OCI-LY1 (cell line): ENCODE measurements at regions not wholly inside any gene's neighbourhood (a gene's known extent, or its start where the extent isn't known, plus 50 kb on each side); places are given as distances from the start of the nearest gene placed in this dataset.

Source experiments
- H2AFZ ChIP-seq: fragments of 200-600 bp; sonication (generic), shearing (Covaris generic); 2 replicates; pipeline ENCODE4 v1.6.0; 2014; ENCODE audit warnings: antibody characterized with exemption, mild to moderate bottlenecking, low read length
- H3F3A ChIP-seq: fragments of 200-600 bp; sonication (generic), shearing (Covaris generic); 2 replicates; pipeline ENCODE4 v1.6.0; 2014; ENCODE audit warnings: mild to moderate bottlenecking, antibody characterized with exemption, low read length, moderate library complexity; ENCODE audit not compliant: insufficient read depth
- H3K27ac ChIP-seq: fragments of 200-600 bp; sonication (generic); 2 replicates; pipeline ENCODE4 v1.5.1; 2014; ENCODE audit warnings: low read length, mixed run types, mild to moderate bottlenecking, low read depth; ENCODE audit not compliant: poor library complexity, severe bottlenecking
- H3K27me3 ChIP-seq: fragments of 200-600 bp; sonication (generic); 2 replicates; pipeline ENCODE4 v1.6.0; 2014; ENCODE audit warnings: antibody characterized with exemption, mild to moderate bottlenecking, low read length, moderate library complexity; ENCODE audit not compliant: insufficient read depth
- H3K36me3 ChIP-seq: fragments of 200-600 bp; sonication (generic); 2 replicates; pipeline ENCODE4 v1.6.1; 2014; ENCODE audit warnings: mild to moderate bottlenecking, antibody characterized with exemption, low read length, moderate library complexity, mixed read lengths; ENCODE audit not compliant: insufficient read depth
- H3K4me1 ChIP-seq: fragments of 200-600 bp; sonication (generic); 2 replicates; pipeline ENCODE4 v1.5.1; 2014; ENCODE audit warnings: mild to moderate bottlenecking, low read length, moderate library complexity; ENCODE audit not compliant: insufficient read depth, severe bottlenecking
- H3K4me2 ChIP-seq: fragments of 200-600 bp; sonication (generic), shearing (Covaris generic); 2 replicates; pipeline ENCODE4 v1.6.1; 2014; ENCODE audit warnings: low read length
- H3K4me3 ChIP-seq: fragments of 200-600 bp; sonication (generic); 2 replicates; pipeline ENCODE4 v1.5.1; 2014; ENCODE audit warnings: low read length, low read depth, mild to moderate bottlenecking, mixed read lengths; ENCODE audit not compliant: poor library complexity, severe bottlenecking
- H3K79me2 ChIP-seq: fragments of 200-600 bp; shearing (Covaris generic); 2 replicates; pipeline ENCODE4 v1.6.1; 2016; ENCODE audit warnings: mixed run types, low read length, mixed read lengths; ENCODE audit not compliant: insufficient read depth
- H3K9ac ChIP-seq: fragments of 200-600 bp; sonication (generic), shearing (Covaris generic); 2 replicates; pipeline ENCODE4 v1.6.1; 2014; ENCODE audit warnings: mild to moderate bottlenecking, low read length, mixed read lengths
- H3K9me2 ChIP-seq: fragments of 200-600 bp; sonication (generic), shearing (Covaris generic); 2 replicates; pipeline ENCODE4 v1.6.1; 2014; ENCODE audit warnings: low read depth, mild to moderate bottlenecking, low read length, mixed read lengths
- H3K9me3 ChIP-seq: fragments of 200-600 bp; shearing (Covaris generic); 2 replicates; pipeline ENCODE4 v1.6.1; 2014; ENCODE audit warnings: low read length, mixed read lengths
- H4K20me1 ChIP-seq: fragments of 200-600 bp; sonication (generic), shearing (Covaris generic); 2 replicates; pipeline ENCODE4 v1.6.0; 2016; ENCODE audit warnings: mild to moderate bottlenecking, low read length; ENCODE audit not compliant: insufficient read depth
- EZH2 ChIP-seq: fragments of 200-600 bp; sonication (generic), shearing (Covaris generic); IDR thresholded peaks from 2 replicates; pipeline ENCODE4 v1.8.0; 2017; ENCODE audit warnings: borderline replicate concordance, mixed run types, mild to moderate bottlenecking, antibody characterized with exemption, low read length, moderate library complexity, mixed read lengths
- TF ChIP-seq, protein P1 (sequence below): fragments of 200-600 bp; sonication (generic), shearing (Covaris generic); IDR thresholded peaks from 2 replicates; pipeline ENCODE4 v1.5.1; 2017; ENCODE audit warnings: mild to moderate bottlenecking, antibody characterized with exemption, low read length, moderate library complexity, mixed read lengths

DNA sequence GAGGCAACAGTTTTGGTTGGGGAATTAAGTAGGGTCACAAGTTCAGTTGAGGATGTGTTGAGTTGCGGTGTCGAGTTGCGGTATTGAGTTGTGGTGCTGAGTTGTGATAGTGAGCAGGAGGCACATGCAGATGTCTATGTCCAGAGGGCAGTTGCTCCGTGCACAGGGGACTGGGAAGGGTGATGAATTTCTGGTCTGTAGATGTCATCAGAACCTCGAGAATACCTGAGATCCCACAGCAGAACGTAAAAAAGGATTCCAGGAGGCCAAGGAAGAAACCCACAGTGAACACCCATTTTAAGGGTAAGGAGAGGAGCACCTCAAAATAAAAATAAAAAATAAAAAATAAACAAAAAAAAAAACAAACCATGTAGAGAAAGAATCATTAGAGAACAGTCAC is 354.4 kb upstream of the ARGLU1 start:
- no peak overlapping the region for H3K4me3 ChIP-seq
- no peaks in the 10 kb centered on the region for H3K9me3 ChIP-seq
- no peaks in the 10 kb centered on the region for H3K79me2 ChIP-seq
- H3K9ac ChIP-seq: no peak overlapping the region
- H3K27ac ChIP-seq: no peak overlapping the region
- H3K36me3 ChIP-seq: no peaks in the 10 kb centered on the region
- no peak overlapping the region for H2AFZ ChIP-seq
- H3F3A ChIP-seq: no peaks in the 10 kb centered on the region
- H3K9me2 ChIP-seq: no peaks in the 10 kb centered on the region
- peaks cover 18% of the 10 kb centered on the region for H3K4me1 ChIP-seq
- no peak overlapping the region for H3K4me2 ChIP-seq
- TF ChIP-seq, protein P1, sequence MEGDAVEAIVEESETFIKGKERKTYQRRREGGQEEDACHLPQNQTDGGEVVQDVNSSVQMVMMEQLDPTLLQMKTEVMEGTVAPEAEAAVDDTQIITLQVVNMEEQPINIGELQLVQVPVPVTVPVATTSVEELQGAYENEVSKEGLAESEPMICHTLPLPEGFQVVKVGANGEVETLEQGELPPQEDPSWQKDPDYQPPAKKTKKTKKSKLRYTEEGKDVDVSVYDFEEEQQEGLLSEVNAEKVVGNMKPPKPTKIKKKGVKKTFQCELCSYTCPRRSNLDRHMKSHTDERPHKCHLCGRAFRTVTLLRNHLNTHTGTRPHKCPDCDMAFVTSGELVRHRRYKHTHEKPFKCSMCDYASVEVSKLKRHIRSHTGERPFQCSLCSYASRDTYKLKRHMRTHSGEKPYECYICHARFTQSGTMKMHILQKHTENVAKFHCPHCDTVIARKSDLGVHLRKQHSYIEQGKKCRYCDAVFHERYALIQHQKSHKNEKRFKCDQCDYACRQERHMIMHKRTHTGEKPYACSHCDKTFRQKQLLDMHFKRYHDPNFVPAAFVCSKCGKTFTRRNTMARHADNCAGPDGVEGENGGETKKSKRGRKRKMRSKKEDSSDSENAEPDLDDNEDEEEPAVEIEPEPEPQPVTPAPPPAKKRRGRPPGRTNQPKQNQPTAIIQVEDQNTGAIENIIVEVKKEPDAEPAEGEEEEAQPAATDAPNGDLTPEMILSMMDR: no peak
- TF ChIP-seq EZH2: no peak
- H3K27me3 ChIP-seq: no peaks in the 10 kb centered on the region
- H4K20me1 ChIP-seq: no peaks in the 10 kb centered on the region

DNA sequence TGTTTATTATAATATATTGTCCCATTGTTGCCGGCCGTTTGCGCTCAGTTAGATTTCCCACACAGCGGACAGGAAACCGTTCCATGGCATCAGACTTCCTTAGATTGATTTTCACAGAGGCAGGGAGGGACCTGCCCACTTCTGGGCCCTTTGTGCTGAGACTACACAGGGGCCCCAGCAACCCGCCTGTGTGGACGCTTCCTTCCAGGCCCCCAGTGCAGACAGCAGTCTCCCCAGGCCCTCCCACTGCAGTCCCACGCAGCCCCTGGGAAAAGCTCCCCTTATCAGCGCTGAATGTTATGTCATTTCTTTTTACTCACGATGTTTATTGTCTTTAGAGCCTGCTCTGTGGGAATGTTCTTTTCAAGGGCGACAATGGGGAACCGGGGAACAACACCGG is 351.7 kb upstream of the ARGLU1 start:
- no peaks in the 10 kb centered on the region for H3K9me3 ChIP-seq
- no peaks in the 10 kb centered on the region for H3K79me2 ChIP-seq
- H3K4me2 ChIP-seq: peak overlapping the region; percentile 25; the same call in 1 of the 2 replicates
- H3K9me2 ChIP-seq: no peaks in the 10 kb centered on the region
- TF ChIP-seq, protein P1: no peak
- no peak for TF ChIP-seq EZH2
- H3K4me1 ChIP-seq: peaks cover 18% of the 10 kb centered on the region
- H4K20me1 ChIP-seq: no peaks in the 10 kb centered on the region
- no peak overlapping the region for H3K9ac ChIP-seq
- H2AFZ ChIP-seq: no peak overlapping the region
- H3K36me3 ChIP-seq: no peaks in the 10 kb centered on the region
- no peaks in the 10 kb centered on the region for H3F3A ChIP-seq
- no peaks in the 10 kb centered on the region for H3K27me3 ChIP-seq
- no peak overlapping the region for H3K27ac ChIP-seq
- H3K4me3 ChIP-seq: no peak overlapping the region

DNA sequence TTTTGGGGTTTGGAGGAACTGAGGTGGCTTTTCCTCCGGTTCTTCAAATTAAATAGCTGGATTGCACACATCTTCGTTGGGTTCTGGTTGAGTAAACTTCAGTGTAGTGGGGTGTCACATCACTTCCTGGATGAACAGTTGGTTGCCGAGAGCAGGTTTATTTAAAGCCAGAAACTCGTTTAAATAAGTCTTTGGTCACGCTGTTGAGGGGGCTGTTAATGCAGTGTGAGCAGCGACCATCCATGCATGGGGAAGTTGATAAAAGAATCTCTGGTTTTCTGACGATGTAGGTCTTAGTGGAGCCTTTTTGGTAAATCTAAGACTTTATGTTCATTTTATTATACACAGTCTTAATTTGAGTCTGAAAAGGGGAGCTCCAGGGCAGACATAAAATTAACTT is 351.2 kb upstream of the ARGLU1 start:
- no peak overlapping the region for H2AFZ ChIP-seq
- no peak overlapping the region for H3K27ac ChIP-seq
- no peaks in the 10 kb centered on the region for H4K20me1 ChIP-seq
- no peaks in the 10 kb centered on the region for H3K9me3 ChIP-seq
- no peaks in the 10 kb centered on the region for H3K9me2 ChIP-seq
- H3K9ac ChIP-seq: no peak overlapping the region
- TF ChIP-seq, protein P1: no peak
- TF ChIP-seq EZH2: no peak
- peaks cover 18% of the 10 kb centered on the region for H3K4me1 ChIP-seq
- no peaks in the 10 kb centered on the region for H3K79me2 ChIP-seq
- H3K27me3 ChIP-seq: no peaks in the 10 kb centered on the region
- peak overlapping the region; percentile 25; the same call in 1 of the 2 replicates for H3K4me2 ChIP-seq
- H3F3A ChIP-seq: no peaks in the 10 kb centered on the region
- no peaks in the 10 kb centered on the region for H3K36me3 ChIP-seq
- no peak overlapping the region for H3K4me3 ChIP-seq
